ENCODE measurements at regions not wholly inside any gene's neighbourhood (a gene's known extent, or its start where the extent isn't known, plus 50 kb on each side); places are given as distances from the start of the nearest gene placed in this dataset.

GRCh38 chr4:26110493-26110892 lies 196.5 kb downstream of the SMIM20 start:
- no peaks in the 10 kb centered on the region for H3K4me1 Mint-ChIP-seq (ENCODE audit: low read depth)
- H3K27ac Mint-ChIP-seq: no peak overlapping the region
- peaks cover 3% of the 10 kb centered on the region for H3K36me3 Mint-ChIP-seq
- no peak overlapping the region for H3K4me3 Mint-ChIP-seq
- H3K27me3 Mint-ChIP-seq: peaks cover 6% of the 10 kb centered on the region
- peaks cover 5% of the 10 kb centered on the region for H3K9me3 Mint-ChIP-seq (ENCODE audit: low read depth)

GRCh38 chr4:26113339-26113940 lies 199.4 kb downstream of the SMIM20 start:
- H3K9me3 Mint-ChIP-seq (ENCODE audit: low read depth): peaks cover 5% of the 10 kb centered on the region
- no peak overlapping the region for H3K4me3 Mint-ChIP-seq
- H3K36me3 Mint-ChIP-seq: peaks cover 3% of the 10 kb centered on the region
- no peaks in the 10 kb centered on the region for H3K4me1 Mint-ChIP-seq (ENCODE audit: low read depth)
- peaks cover 6% of the 10 kb centered on the region for H3K27me3 Mint-ChIP-seq
- no peak overlapping the region for H3K27ac Mint-ChIP-seq

- H3K27ac Mint-ChIP-seq: no peak overlapping the region
- H3K9me3 Mint-ChIP-seq (ENCODE audit: low read depth): peaks cover 5% of the 10 kb centered on the region
- peaks cover 3% of the 10 kb centered on the region for H3K36me3 Mint-ChIP-seq
- H3K4me1 Mint-ChIP-seq (ENCODE audit: low read depth): no peaks in the 10 kb centered on the region
- no peak overlapping the region for H3K4me3 Mint-ChIP-seq
- H3K27me3 Mint-ChIP-seq: peaks cover 6% of the 10 kb centered on the region
Observed at GRCh38 chr4:26116057-26116456, 202.0 kb downstream of the SMIM20 start.

- Mint-ChIP-seq H3K9me3 (ENCODE audit: low read depth) (no peaks in the 10 kb centered on the region), H3K4me3 (no peak overlapping the region), H3K36me3 (no peaks in the 10 kb centered on the region), H3K27me3 (no peaks in the 10 kb centered on the region), H3K4me1 (ENCODE audit: low read depth) (no peaks in the 10 kb centered on the region), H3K27ac (no peak overlapping the region)
Observed at GRCh38 chr4:26120098-26120825, 200.6 kb upstream of the RBPJ start.

- Mint-ChIP-seq H3K27ac (no peak overlapping the region), H3K9me3 (ENCODE audit: low read depth) (no peaks in the 10 kb centered on the region), H3K4me3 (no peak overlapping the region), H3K4me1 (ENCODE audit: low read depth) (peaks cover 5% of the 10 kb centered on the region), H3K27me3 (peaks cover 2% of the 10 kb centered on the region), H3K36me3 (no peaks in the 10 kb centered on the region)
Observed at GRCh38 chr4:26122690-26123089, 198.1 kb upstream of the RBPJ start.

GRCh38 chr4:26124753-26125321 lies 196.0 kb upstream of the RBPJ start:
- Mint-ChIP-seq H3K9me3 (ENCODE audit: low read depth) (no peaks in the 10 kb centered on the region), H3K4me3 (no peak overlapping the region), H3K27ac (no peak overlapping the region), H3K4me1 (ENCODE audit: low read depth) (peaks cover 5% of the 10 kb centered on the region), H3K27me3 (peaks cover 2% of the 10 kb centered on the region), H3K36me3 (no peaks in the 10 kb centered on the region)

- Mint-ChIP-seq H3K4me3 (no peak overlapping the region), H3K36me3 (no peaks in the 10 kb centered on the region), H3K27ac (no peak overlapping the region), H3K27me3 (peaks cover 2% of the 10 kb centered on the region), H3K4me1 (ENCODE audit: low read depth) (peaks cover 13% of the 10 kb centered on the region), H3K9me3 (ENCODE audit: low read depth) (no peaks in the 10 kb centered on the region)
Observed at GRCh38 chr4:26126143-26126718, 194.6 kb upstream of the RBPJ start.

- Mint-ChIP-seq H3K27me3 (peaks cover 2% of the 10 kb centered on the region), H3K4me1 (ENCODE audit: low read depth) (peaks cover 19% of the 10 kb centered on the region), H3K36me3 (no peaks in the 10 kb centered on the region), H3K4me3 (no peak overlapping the region), H3K27ac (no peak overlapping the region), H3K9me3 (ENCODE audit: low read depth) (no peaks in the 10 kb centered on the region)
Observed at GRCh38 chr4:26126994-26127393, 193.8 kb upstream of the RBPJ start.

GRCh38 chr4:26127851-26128337 lies 192.9 kb upstream of the RBPJ start:
- Mint-ChIP-seq H3K27ac (no peak overlapping the region), H3K36me3 (no peaks in the 10 kb centered on the region), H3K4me3 (no peak overlapping the region), H3K27me3 (peaks cover 2% of the 10 kb centered on the region), H3K9me3 (ENCODE audit: low read depth) (no peaks in the 10 kb centered on the region), H3K4me1 (ENCODE audit: low read depth) (peaks cover 24% of the 10 kb centered on the region)

GRCh38 chr4:26130173-26130572 lies 190.6 kb upstream of the RBPJ start:
- H3K4me1 Mint-ChIP-seq (ENCODE audit: low read depth): peaks cover 26% of the 10 kb centered on the region
- no peak overlapping the region for H3K4me3 Mint-ChIP-seq
- H3K27me3 Mint-ChIP-seq: peaks cover 2% of the 10 kb centered on the region
- peak overlapping the region; percentile 14 for H3K27ac Mint-ChIP-seq
- no peaks in the 10 kb centered on the region for H3K36me3 Mint-ChIP-seq
- no peaks in the 10 kb centered on the region for H3K9me3 Mint-ChIP-seq (ENCODE audit: low read depth)

GRCh38 chr4:26130841-26131432 lies 189.9 kb upstream of the RBPJ start:
- Mint-ChIP-seq H3K4me3 (no peak overlapping the region), H3K27ac (no peak overlapping the region), H3K9me3 (ENCODE audit: low read depth) (no peaks in the 10 kb centered on the region), H3K4me1 (ENCODE audit: low read depth) (peaks cover 26% of the 10 kb centered on the region), H3K36me3 (no peaks in the 10 kb centered on the region), H3K27me3 (no peaks in the 10 kb centered on the region)

- H3K27ac Mint-ChIP-seq: no peak overlapping the region
Observed at GRCh38 chr4:26131711-26132110, 189.1 kb upstream of the RBPJ start.

GRCh38 chr4:26132858-26133257 lies 188.0 kb upstream of the RBPJ start:
- H3K4me3 Mint-ChIP-seq: no peak overlapping the region
- no peaks in the 10 kb centered on the region for H3K9me3 Mint-ChIP-seq (ENCODE audit: low read depth)
- no peaks in the 10 kb centered on the region for H3K27me3 Mint-ChIP-seq
- peaks cover 20% of the 10 kb centered on the region for H3K4me1 Mint-ChIP-seq (ENCODE audit: low read depth)
- no peaks in the 10 kb centered on the region for H3K36me3 Mint-ChIP-seq
- H3K27ac Mint-ChIP-seq: peak overlapping the region; percentile 8

More at GRCh38 chr4:26131711-26132110, 189.1 kb upstream of the RBPJ start:
- Mint-ChIP-seq H3K4me3 (no peak overlapping the region), H3K4me1 (ENCODE audit: low read depth) (peaks cover 20% of the 10 kb centered on the region), H3K36me3 (no peaks in the 10 kb centered on the region), H3K9me3 (ENCODE audit: low read depth) (no peaks in the 10 kb centered on the region), H3K27me3 (no peaks in the 10 kb centered on the region)

- Mint-ChIP-seq H3K4me3 (no peak overlapping the region), H3K27me3 (no peaks in the 10 kb centered on the region)
Observed at GRCh38 chr4:26133840-26134239, 187.0 kb upstream of the RBPJ start.

GRCh38 chr4:26135331-26135730 lies 185.5 kb upstream of the RBPJ start:
- no peaks in the 10 kb centered on the region for H3K9me3 Mint-ChIP-seq (ENCODE audit: low read depth)
- no peak overlapping the region for H3K27ac Mint-ChIP-seq
- H3K4me1 Mint-ChIP-seq (ENCODE audit: low read depth): peaks cover 20% of the 10 kb centered on the region
- no peaks in the 10 kb centered on the region for H3K27me3 Mint-ChIP-seq
- H3K36me3 Mint-ChIP-seq: no peaks in the 10 kb centered on the region
- H3K4me3 Mint-ChIP-seq: no peak overlapping the region

More at GRCh38 chr4:26133840-26134239, 187.0 kb upstream of the RBPJ start:
- no peak overlapping the region for H3K27ac Mint-ChIP-seq
- H3K4me1 Mint-ChIP-seq (ENCODE audit: low read depth): peaks cover 20% of the 10 kb centered on the region
- no peaks in the 10 kb centered on the region for H3K9me3 Mint-ChIP-seq (ENCODE audit: low read depth)
- no peaks in the 10 kb centered on the region for H3K36me3 Mint-ChIP-seq

Measured in activated naive CD8-positive, alpha-beta T cell (primary cell).